Activated CD4-positive, alpha-beta T cell treated with anti-CD3 and anti-CD28 coated beads, Interleukin-2, Interleukin-4, amounts not matched to agents 100 ng/mL and 50 ng/mL, durations not matched to agents 16 hours and 8 hours (primary cell): ENCODE measurements at regions not wholly inside any gene's neighbourhood (a gene's known extent, or its start where the extent isn't known, plus 50 kb on each side); places are given as distances from the start of the nearest gene placed in this dataset.
"Not testable (repeated sequence)": the region's sequence is repeated elsewhere in the genome, so short reads cannot be mapped to it uniquely, and the experiment has no call there.

Experiments
- DNase-seq: peaks from one replicate; pipeline ENCODE4 v3.0.0-alpha.2; 2020; ENCODE audit warnings: low spot score

DNA sequence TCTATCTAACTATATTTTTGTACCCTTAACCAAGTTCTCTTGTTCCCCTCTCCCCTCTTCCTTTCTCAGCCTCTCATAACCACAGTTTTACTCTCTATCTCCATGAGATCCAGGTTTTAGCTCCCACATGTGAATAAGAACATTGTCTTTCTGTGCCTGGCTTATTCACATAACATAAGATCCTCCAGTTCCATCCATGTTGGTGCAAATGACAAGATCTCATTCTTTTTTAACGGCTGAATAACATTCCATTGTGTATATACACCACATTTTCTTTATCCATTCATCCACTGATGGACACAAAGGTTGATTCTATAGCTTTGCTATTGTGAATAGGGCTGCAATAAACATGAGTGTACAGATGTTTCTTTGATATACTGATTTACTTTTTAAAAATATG lies 83.9 kb upstream of the TMEM178A start:
- DNase-seq: no peak

DNA sequence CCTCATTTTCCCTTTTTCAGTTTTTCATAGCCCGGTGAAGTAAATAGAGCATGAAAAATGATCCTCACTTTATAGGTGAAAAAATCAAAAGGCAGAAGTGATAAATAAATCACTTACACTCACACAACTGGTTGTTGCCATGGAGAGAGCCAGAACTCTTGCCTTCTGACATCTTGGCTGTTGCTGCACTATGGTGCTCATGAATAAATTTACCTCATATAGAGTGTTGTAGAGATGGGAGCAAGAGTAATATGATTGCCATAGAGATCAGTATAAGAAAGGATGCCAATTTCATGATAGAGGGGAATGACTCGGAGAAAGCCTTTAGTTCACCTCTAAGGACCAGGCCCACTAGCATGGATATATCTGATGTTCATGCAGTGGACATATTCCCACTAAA lies 82.5 kb upstream of the TMEM178A start:
- DNase-seq: no peak

DNA sequence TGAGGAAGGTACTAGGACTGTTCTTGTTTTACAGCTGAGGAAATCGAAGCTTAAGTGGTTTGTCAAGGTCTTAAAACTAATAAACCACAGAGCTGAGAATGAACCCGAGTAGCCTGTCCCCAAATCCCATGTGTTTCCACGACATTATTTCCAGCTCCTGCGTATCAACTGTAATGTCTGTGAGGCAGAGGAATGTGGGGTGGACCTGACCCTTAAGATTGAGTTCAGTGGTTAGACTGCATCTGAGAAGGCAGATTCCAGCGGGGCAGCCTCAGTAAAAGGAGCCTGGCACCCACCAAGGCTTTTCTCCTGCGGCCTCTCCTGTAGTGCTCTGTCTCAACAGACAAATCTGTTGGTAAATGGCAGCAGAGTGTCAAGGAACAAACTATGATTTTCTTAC lies 81.9 kb upstream of the TMEM178A start:
- no peak for DNase-seq

GRCh38 chr2:39584283-39584965 lies 81.3 kb upstream of the TMEM178A start:
- no peak for DNase-seq

DNA sequence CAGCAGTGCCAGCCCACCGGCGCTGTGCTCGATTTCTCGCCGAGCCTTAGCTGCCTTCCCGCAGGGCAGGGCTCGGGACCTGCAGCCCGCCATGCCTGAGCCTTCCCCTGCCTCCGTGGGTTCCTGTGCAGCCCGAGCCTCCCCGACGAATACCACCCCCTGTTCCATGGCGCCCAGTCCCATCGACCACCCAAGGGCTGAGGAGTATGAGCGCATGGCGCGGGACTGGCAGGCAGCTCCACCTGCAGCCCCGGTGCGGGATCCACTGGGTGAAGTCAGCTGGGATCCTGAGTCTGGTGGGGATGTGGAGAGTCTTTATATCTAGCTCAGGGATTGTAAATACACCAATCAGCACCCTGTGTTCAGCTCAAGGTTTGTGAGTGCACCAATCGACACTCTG lies 80.2 kb upstream of the TMEM178A start:
- DNase-seq: not testable (repeated sequence)

DNA sequence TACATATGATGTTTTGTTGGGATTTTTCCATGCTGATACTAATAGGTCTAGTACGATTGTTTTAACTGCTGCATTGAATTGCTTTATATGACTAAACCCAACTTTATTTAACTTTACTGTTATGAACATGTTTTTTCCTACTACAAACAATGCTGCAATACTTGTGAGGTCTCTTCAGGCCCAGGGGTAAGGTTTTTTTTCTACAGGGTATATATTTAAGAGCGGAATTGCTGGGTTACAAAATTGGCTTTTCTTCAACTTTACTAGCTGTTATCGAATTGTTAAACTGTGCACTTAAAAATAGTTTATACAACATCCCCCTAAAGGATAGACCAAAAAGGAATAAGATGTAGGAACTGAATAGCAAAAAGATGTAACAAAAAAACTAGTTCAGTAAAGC lies 78.5 kb upstream of the TMEM178A start:
- no peak for DNase-seq

- DNase-seq: no peak
Measured at GRCh38 chr2:39587641-39588040, 78.1 kb upstream of the TMEM178A start.

DNA sequence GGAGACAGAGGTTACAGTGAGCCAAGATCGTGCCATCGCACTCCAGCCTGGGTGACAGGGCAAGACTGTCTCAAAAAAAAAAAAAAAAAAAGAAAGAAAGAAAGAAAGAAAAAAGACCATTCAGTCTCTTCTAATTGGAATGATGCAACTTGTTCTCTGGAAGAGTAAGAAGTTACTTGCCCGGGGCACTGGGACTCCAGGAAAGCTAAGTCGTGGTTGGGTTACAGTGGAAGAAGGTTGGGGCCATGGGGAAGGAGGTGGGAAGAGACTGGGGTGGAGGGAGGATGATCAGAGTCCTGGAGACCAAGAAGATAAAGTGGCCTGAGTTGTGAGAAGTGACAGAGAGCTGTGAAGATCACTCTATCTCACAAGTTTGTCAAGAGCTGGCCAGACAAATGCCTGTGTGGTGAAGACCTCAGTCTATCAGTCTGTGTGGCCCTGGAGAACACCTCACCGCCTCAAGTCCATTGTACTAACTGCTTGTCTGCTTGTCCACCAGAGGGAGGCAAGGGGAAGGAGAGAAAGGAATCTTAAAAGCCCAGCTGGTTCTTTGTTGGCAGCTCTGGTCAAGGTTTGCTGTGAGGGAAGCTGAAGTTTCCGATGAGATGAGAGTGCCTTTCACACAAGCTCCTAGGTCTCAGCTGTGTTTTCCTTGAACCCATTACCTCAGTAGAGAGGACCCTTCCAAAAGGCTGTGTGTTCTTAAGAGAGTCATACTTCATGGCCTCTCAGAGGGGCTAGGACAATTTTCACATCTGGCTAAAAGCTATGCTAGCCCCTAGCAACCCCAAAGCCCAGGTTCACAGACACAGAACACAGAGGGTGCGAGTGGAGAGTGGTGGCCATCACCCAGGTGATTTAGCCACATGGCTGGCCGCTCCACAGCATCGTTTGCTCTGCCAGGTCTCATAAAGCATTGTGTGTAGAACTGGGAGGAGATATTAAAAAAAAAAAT lies 72.0 kb upstream of the TMEM178A start:
- no peak for DNase-seq

DNA sequence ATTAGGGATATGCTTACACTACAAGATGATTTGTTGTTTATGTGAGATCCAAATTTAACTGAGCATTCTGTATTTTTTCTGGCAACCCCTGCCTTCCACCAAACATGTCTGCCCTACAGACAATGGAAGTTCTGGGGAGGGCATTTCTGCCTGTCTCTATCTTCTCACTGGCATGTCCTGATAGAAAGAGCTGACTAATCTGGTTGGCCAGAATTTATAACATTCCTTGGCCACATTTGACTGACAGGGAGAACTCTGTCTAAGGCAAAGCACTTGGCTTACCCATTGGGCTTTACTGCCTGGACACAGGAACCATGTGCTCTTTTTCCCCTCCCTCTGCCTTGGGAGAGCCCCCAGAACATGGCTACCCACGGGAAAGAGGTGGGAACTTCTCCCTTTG lies 70.6 kb upstream of the TMEM178A start:
- DNase-seq: no peak

DNA sequence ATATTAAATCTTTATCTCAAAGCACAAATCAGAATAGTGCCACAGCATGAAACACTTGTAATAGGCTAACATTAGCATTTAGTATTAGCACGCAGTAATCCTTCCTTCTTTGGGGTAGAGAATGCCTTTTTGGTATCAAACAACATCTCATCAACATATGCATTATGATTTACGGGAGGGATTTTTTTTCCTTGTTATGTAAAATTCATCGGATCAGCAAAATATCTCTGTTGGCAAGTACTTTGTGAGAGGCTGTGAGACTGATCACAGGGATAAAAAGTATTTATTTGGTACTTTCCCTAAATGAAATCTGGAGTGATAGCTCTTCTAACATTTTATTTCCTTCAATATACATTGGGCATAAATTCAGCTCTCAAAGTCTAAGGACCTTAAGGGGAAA lies 68.4 kb upstream of the TMEM178A start:
- DNase-seq: no peak

- DNase-seq: no peak
Measured at GRCh38 chr2:39602616-39603015, 63.1 kb upstream of the TMEM178A start.

DNA sequence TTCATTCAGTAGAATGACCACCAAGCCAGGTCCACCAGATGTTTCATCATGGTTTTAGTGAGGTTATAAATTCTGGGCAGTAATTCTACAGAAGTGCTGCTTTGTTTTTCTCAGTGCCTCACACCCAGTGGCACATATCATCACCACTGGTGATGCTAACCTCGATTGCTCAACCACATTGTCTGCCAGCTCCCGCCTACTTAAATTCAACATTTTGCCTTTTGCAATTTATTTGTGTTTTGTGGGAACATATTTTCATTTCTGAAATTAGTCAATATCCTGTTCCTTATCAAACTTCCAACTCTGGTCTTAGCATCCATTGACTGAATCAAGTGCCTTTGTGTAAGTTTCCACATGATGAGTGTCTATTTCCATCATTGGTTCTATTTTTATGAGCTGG lies 62.3 kb upstream of the TMEM178A start:
- no peak for DNase-seq

DNA sequence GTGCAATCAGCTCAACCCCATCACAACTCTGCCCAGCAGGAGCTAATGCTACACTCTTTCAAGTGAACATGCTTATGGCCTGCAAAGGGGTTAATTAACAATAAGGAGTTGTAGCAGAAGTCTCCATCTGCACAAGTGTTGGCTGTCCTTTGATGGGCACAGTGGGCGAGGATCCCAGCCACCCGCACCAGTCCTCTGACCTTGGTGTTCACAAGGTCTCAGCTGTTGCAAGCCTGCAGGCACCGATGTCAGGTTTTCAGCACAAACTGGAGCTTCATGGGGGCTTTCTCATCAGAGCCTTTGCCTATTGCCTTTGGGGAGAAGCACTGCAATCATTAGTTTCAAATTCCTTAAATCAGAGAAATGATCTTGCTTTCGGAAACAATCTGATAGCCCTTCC lies 60.9 kb upstream of the TMEM178A start:
- DNase-seq: no peak

- DNase-seq: no peak
Measured at GRCh38 chr2:39606585-39606984, 59.1 kb upstream of the TMEM178A start.

DNA sequence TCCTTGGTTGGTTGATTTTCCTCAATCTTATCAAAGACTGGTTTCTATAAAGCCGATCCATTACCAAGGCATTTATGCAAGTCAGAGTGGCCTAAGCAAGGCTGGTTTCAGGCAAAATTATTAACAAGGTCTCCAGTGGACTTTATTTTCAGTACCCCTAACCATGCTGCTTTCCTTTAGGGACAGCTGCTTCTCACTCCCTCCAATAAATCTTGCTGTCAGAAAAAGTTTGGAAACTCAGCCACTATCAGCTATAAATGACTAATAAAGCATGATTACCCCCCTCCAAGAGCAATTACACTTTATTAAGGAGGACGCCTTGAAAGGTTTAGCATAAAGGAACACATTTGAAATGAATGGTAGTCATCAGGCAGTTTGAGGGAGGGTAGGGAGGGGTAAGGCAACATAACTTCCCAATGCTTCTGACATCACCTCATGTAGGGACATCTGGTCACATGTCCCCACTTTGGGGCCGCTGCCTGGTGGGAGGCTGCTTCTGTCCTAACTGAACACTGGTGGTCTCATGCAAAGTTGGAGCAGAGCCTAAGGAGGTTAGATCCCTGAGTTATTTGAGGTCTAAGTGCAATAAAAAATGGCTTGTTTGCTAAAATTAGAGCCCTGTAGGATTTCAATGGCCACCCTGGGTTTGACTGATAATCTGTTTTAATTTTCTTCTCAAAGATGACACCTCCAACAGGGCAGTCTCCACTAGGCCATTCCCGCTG lies 58.0 kb upstream of the TMEM178A start:
- no peak for DNase-seq

DNA sequence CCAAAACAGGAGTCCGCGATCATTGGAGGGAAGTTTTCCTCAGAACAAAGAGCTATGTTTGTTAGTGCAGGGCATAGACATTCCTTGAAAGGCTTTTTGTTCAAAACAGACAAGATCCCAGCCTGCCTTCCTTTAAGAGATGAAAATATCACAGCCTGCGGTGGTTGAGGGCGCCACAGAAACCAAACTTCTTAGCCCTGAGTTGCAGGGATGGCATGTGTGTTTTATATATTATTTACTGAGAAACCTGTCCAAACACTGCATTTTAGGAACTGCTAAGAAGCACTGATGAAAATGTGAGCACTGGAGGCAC lies 57.5 kb upstream of the TMEM178A start:
- no peak for DNase-seq

DNA sequence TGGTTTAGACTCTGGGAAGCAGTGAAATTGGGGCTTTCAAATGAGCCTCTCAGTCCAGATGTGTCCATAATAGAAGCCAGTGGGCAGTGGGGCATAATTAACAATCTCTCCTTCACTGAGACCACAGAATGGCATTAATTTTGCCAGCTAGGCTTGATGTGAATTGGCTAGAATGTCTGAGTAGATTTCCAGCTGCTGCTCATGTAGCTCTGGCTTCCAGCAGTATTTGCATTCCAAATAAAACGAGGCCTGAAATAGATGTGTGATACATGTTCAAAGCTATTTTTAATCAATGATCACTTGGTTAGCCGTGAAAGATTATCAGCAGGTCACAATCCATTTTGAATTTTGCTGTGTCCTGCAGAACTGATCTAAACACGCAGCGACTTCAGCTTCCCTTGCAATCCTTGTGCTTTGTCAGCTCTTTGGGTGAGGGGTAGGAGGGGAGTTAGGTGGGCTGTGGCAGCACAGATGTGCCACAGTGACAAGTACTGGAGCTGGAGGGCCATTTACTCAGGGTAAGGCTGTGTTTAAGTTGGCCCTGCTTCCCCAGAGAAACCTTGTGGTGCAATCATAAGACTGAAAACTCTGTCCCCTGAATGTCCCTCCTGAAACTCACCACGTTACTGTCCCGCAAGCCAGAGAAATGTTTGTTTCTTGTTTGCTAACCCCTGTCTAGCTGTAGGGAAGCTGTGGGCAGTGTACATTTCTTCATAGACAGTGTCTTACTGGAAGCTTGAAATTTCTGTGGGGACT lies 56.9 kb upstream of the TMEM178A start:
- DNase-seq: no peak

DNA sequence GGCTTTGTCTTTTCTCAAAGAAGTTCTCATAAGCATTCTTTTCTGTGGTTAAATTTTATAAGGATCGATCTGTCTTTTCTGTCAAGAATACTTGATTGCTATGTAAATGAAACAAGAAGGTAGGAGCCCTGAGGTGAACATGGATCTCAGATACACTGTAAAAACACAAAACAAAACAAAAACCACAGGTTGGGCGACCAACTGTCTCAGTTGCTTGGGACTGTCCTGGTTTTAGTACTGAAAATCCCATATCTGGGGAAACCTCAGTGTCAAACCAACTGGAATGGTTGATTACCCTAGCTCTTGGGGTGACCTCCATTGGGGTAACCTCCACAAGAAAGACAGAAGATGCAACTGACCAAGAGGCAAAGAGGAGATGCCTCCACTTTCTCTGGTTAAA lies 55.8 kb upstream of the TMEM178A start:
- no peak for DNase-seq

DNA sequence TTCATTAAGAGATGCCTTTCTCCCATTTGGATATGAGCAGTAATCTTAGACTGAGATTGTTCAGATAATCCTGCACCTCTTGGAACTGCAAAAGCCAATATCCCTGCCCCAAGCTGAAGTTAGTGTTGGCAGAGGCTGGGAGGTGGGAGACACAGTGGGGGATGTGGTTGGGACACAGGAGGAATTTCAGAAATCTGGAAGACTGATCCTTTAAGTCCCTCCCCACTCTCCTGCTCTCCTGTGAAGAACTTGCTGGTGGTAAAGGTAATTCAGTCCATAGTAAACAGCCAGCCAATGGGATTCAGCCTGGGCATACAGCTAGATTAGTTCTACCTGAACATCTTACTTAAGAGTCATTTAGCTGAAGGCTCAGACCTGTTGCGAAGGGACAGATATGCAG lies 50.0 kb upstream of the TMEM178A start:
- no peak for DNase-seq
